ENCODE measurements at regions not wholly inside any gene's neighbourhood (a gene's known extent, or its start where the extent isn't known, plus 50 kb on each side); places are given as distances from the start of the nearest gene placed in this dataset.

- Histone ChIP-seq H3K4ac (ENCODE audit: low read depth, low read length) (no peak overlapping the region), H2BK15ac (ENCODE audit: low read depth, low read length) (no peak overlapping the region), H2AK5ac (ENCODE audit: insufficient read length, low read length) (no peak overlapping the region), H3K27ac (ENCODE audit: insufficient read length, low read depth, low read length) (no peak overlapping the region), H3K4me2 (ENCODE audit: insufficient read depth, insufficient read length, low read length) (no peak overlapping the region), H3T11ph (ENCODE audit: low read length) (no peak overlapping the region), H2AFZ (ENCODE audit: low read length) (no peak overlapping the region), H3K9me3 (ENCODE audit: control insufficient read depth, low read depth, low read length) (no peaks in the 10 kb centered on the region), H3K23ac (ENCODE audit: insufficient read length, low read depth, low read length) (no peak overlapping the region), H3K79me1 (ENCODE audit: insufficient read depth, low read depth, low read length, poor library complexity, severe bottlenecking) (no peaks in the 10 kb centered on the region), H3K4me1 (ENCODE audit: insufficient read depth, low read length) (no peaks in the 10 kb centered on the region), H4K5ac (ENCODE audit: insufficient read length, low read depth, low read length) (no peak overlapping the region), H3K14ac (ENCODE audit: insufficient read depth, low read length) (no peak overlapping the region), H3K9ac (ENCODE audit: extremely low read depth, insufficient read length, low read length) (no peak overlapping the region), H4K8ac (replicated peaks; ENCODE audit: insufficient read length, low read depth, low read length) (no peak overlapping the region), H3K27me3 (ENCODE audit: insufficient read depth, low read length) (no peaks in the 10 kb centered on the region), H2BK20ac (ENCODE audit: low read depth, low read length, poor library complexity, severe bottlenecking) (no peak overlapping the region), H3K18ac (ENCODE audit: insufficient read length, low read depth, low read length) (no peak overlapping the region), H3K23me2 (ENCODE audit: insufficient read length, low read depth, low read length, poor library complexity, severe bottlenecking) (no peaks in the 10 kb centered on the region), H4K91ac (ENCODE audit: insufficient read length, low read depth, low read length) (no peak overlapping the region), H2BK5ac (ENCODE audit: insufficient read length, low read length) (no peak overlapping the region), H2BK12ac (ENCODE audit: insufficient read length, low read depth, low read length) (no peak overlapping the region), H4K20me1 (ENCODE audit: control insufficient read depth, insufficient read depth, insufficient read length) (no peaks in the 10 kb centered on the region), H3K56ac (ENCODE audit: insufficient read length, low read depth, low read length) (no peak overlapping the region), H2BK120ac (ENCODE audit: low read depth, low read length, poor library complexity, severe bottlenecking) (no peak overlapping the region), H3K79me2 (ENCODE audit: insufficient read depth, low read length) (no peaks in the 10 kb centered on the region)
- no CpG with 5 or more reads among the region's 4 CpGs for WGBS (ENCODE audit: extremely low coverage, insufficient read length, low lambda C conversion rate)
- DNase-seq, result no peak
- Mint-ChIP-seq H3K36me3 (ENCODE audit: insufficient read depth in 1 of 3, low read depth in 3 of 3) (no peaks in the 10 kb centered on the region), H3K4me3 (no peak overlapping the region), H3K9me3 (no peaks in the 10 kb centered on the region), H3K27ac (no peak overlapping the region), H3K4me1 (peaks cover 5 to 6% of the 10 kb centered on the region in 2 experiments; a peak in 3 of 4 replicates), H3K27me3 (ENCODE audit: low read depth) (no peaks in the 10 kb centered on the region)
- TF ChIP-seq CTCF (conservative IDR thresholded peaks at IDR 0.05), result no peak
Measured at GRCh38 chr6:166834049-166834448, 122.3 kb downstream of the RNASET2 start.

All from H9 (cell line).